ENCODE measurements at regions not wholly inside any gene's neighbourhood (a gene's known extent, or its start where the extent isn't known, plus 50 kb on each side); places are given as distances from the start of the nearest gene placed in this dataset.

GRCh38 chr3:165954171-165954570, 116.9 kb upstream of the BCHE start:
- TF ChIP-seq, protein P1, sequence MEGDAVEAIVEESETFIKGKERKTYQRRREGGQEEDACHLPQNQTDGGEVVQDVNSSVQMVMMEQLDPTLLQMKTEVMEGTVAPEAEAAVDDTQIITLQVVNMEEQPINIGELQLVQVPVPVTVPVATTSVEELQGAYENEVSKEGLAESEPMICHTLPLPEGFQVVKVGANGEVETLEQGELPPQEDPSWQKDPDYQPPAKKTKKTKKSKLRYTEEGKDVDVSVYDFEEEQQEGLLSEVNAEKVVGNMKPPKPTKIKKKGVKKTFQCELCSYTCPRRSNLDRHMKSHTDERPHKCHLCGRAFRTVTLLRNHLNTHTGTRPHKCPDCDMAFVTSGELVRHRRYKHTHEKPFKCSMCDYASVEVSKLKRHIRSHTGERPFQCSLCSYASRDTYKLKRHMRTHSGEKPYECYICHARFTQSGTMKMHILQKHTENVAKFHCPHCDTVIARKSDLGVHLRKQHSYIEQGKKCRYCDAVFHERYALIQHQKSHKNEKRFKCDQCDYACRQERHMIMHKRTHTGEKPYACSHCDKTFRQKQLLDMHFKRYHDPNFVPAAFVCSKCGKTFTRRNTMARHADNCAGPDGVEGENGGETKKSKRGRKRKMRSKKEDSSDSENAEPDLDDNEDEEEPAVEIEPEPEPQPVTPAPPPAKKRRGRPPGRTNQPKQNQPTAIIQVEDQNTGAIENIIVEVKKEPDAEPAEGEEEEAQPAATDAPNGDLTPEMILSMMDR (IDR thresholded peaks at IDR 0.05): no peak
- no peak for TF ChIP-seq EZH2 (IDR thresholded peaks at IDR 0.05; ENCODE audit: borderline replicate concordance, insufficient read depth, low read depth, low read length, poor library complexity, severe bottlenecking)
